K562 (cell line): ENCODE measurements at regions not wholly inside any gene's neighbourhood (a gene's known extent, or its start where the extent isn't known, plus 50 kb on each side); places are given as distances from the start of the nearest gene placed in this dataset.

Source experiments
- ATAC-seq: fragments of 200-7000 bp; cut with Tn5 transposase; 3 replicates; pipeline ENCODE4 v1.9.1; 2020; ENCODE audit warnings: moderate library complexity
- BruUV-seq: library from RNA; stranded (reverse); fragments of 400-500 nt; replicated peaks from 2 replicates; lab custom pipeline; 2021; lab: Mats Ljungman, UMichigan
- CTCF ChIA-PET: fragments of 300-600 bp; formaldehyde crosslinking; extraction: SDS; loops from one replicate; lab custom pipeline; 2021; ENCODE audit warnings: low intra/inter-chr PET ratio; lab: Yijun Ruan, JAX
- POLR2A ChIA-PET: fragments of 300-600, 350-650 bp; sonication (Branson Sonifier 250); formaldehyde crosslinking; extraction: SDS; loops from one replicate; lab custom pipeline; 2021; ENCODE audit warnings: antibody characterized with exemption, inconsistent platforms; lab: Yijun Ruan, JAX
- DNase-seq, 4 experiments: peaks; one replicate each; pipeline versions ENCODE4 v3.0.0 to v3.0.0-alpha.2; 2011 to 2018; ENCODE audit warnings: low spot score in 3 of 4, mixed read lengths in 3 of 4; ENCODE audit errors: extremely low read depth in 1 of 4
- FAIRE-seq: peaks from 2 replicates; lab custom pipeline; 2011; peaks lifted over from hg19 to GRCh38; lab: Jason Lieb, UNC
- H2AFZ ChIP-seq: 2 replicates; pipeline ENCODE4 v1.6.0; 2011; ENCODE audit warnings: low read depth, low read length, control low read depth, inconsistent platforms
- H3K27ac ChIP-seq: fragments of 200-600 bp; 3 replicates; pipeline ENCODE4 v1.8.0; 2011; ENCODE audit warnings: low read depth, mild to moderate bottlenecking, control low read depth, inconsistent platforms, low read length, moderate library complexity, mixed read lengths; ENCODE audit errors: extremely low read depth
- H3K27me3 ChIP-seq, 2 experiments: fragments of 300-600 bp in 1 of 2; 2 replicates in 1 of 2; 3 replicates in 1 of 2; pipeline versions ENCODE4 v1.6.0 to v1.8.0; 2011; ENCODE audit warnings: inconsistent platforms in 2 of 2, low read length in 2 of 2, mild to moderate bottlenecking in 1 of 2, mixed read lengths in 1 of 2, moderate library complexity in 1 of 2; ENCODE audit not compliant: control insufficient read depth in 2 of 2, insufficient read depth in 2 of 2
- H3K36me3 ChIP-seq: fragments of 300-600 bp; 3 replicates; pipeline ENCODE4 v1.8.0; 2011; ENCODE audit warnings: mild to moderate bottlenecking, low read length, inconsistent platforms; ENCODE audit not compliant: control insufficient read depth, insufficient read depth
- H3K4me1 ChIP-seq, 2 experiments: fragments of 200-600 bp in 1 of 2; replicated peaks in 1 of 2; 2 replicates in 1 of 2; 3 replicates in 1 of 2; pipeline versions ENCODE4 v1.5.1 to v1.8.0; 2011; ENCODE audit warnings: inconsistent platforms in 2 of 2, low read length in 2 of 2, mild to moderate bottlenecking in 1 of 2, mixed read lengths in 1 of 2, moderate library complexity in 1 of 2; ENCODE audit not compliant: control insufficient read depth in 2 of 2, insufficient read depth in 2 of 2
- H3K4me2 ChIP-seq: 2 replicates; pipeline ENCODE4 v1.6.1; 2011; ENCODE audit warnings: low read length, control low read depth, inconsistent platforms, mixed read lengths; ENCODE audit not compliant: insufficient read depth
- H3K4me3 ChIP-seq: fragments of 200-600 bp; sonication (generic), shearing (Covaris generic); 2 replicates; pipeline ENCODE4 v1.5.1; 2016; ENCODE audit warnings: control low read depth, inconsistent platforms
- H3K79me2 ChIP-seq: fragments of 200-600 bp; 3 replicates; pipeline ENCODE4 v1.8.0; 2011; ENCODE audit warnings: low read length, inconsistent platforms; ENCODE audit not compliant: control insufficient read depth, insufficient read depth
- H3K9ac ChIP-seq, 2 experiments: 2 replicates each; pipeline versions ENCODE4 v1.6.0 to v1.6.1; 2011; ENCODE audit warnings: low read depth in 2 of 2, low read length in 2 of 2, control low read depth in 1 of 2, inconsistent platforms in 1 of 2, mild to moderate bottlenecking in 1 of 2, mixed read lengths in 1 of 2; ENCODE audit not compliant: insufficient read depth in 1 of 2
- H3K9me1 ChIP-seq: one replicate; pipeline ENCODE4 v1.6.0; 2011; ENCODE audit warnings: inconsistent platforms, mild to moderate bottlenecking, low read length, moderate library complexity; ENCODE audit not compliant: control insufficient read depth, insufficient read depth
- H3K9me3 ChIP-seq: replicated peaks from 2 replicates; pipeline ENCODE4 v1.5.1; 2011; ENCODE audit warnings: low read depth, low read length, inconsistent platforms; ENCODE audit not compliant: control insufficient read depth, insufficient read depth
- H4K20me1 ChIP-seq: replicated peaks from 2 replicates; pipeline ENCODE4 v1.6.1; 2011; ENCODE audit warnings: low read length, inconsistent platforms, mixed read lengths; ENCODE audit not compliant: control insufficient read depth, insufficient read depth
- CREB3 ChIP-seq: fragments of 450-650 bp; conservative IDR thresholded peaks from 2 replicates; pipeline ENCODE4 v1.6.1; 2016; ENCODE audit warnings: missing genetic modification characterization, low read depth, mild to moderate bottlenecking, missing compliant biosample characterization, moderate library complexity
- NONO ChIP-seq, 2 experiments: fragments of 200-400 bp in 1 of 2; fragments of 450-650 bp in 1 of 2; formaldehyde crosslinking in 1 of 2; IDR thresholded peaks; 2 replicates each; pipeline ENCODE4 v1.6.1; 2017; ENCODE audit warnings: low read depth in 2 of 2, mild to moderate bottlenecking in 2 of 2, moderate library complexity in 2 of 2, low read length in 1 of 2
- SAP30 ChIP-seq: fragments of 200-600 bp; sonication (generic); IDR thresholded peaks from 2 replicates; pipeline ENCODE4 v1.6.1; 2012; ENCODE audit warnings: borderline replicate concordance, low read depth, mild to moderate bottlenecking, moderate library complexity, low read length, control low read depth, inconsistent platforms; ENCODE audit not compliant: insufficient read depth, poor library complexity, severe bottlenecking
- STAT6 ChIP-seq: sonication (generic); formaldehyde crosslinking; IDR thresholded peaks from 2 replicates; pipeline ENCODE4 v1.8.1; 2023; ENCODE audit warnings: mild to moderate bottlenecking, missing genetic modification reagents
- ZBTB8A ChIP-seq: fragments of 450-650 bp; IDR thresholded peaks from 2 replicates; pipeline ENCODE4 v1.6.1; 2018; ENCODE audit warnings: mild to moderate bottlenecking, moderate library complexity; ENCODE audit not compliant: partially characterized antibody
- ZNF134 ChIP-seq: fragments of 250-450 bp; sonication (Bioruptor Pico); conservative IDR thresholded peaks from 2 replicates; pipeline ENCODE4 v1.4.0; 2020
- WGBS: fragments of 100-300 bp; shearing (Covaris generic); methylation state at CpG from one replicate; pipeline ENCODE4 v1.1.6; 2016; ENCODE audit warnings: low coverage, mixed read lengths; ENCODE audit not compliant: insufficient coverage; ENCODE audit errors: missing lambda C conversion rate; 5-methylcytosine and 5-hydroxymethylcytosine counted together
- in situ Hi-C: fragments of 300-500 bp; cut with MboI; formaldehyde crosslinking; loops from 4 replicates; pipeline ENCODE4 v1.15.0; 2018; ENCODE audit warnings: inconsistent platforms, mixed read lengths
- intact Hi-C: fragments of 100-400 bp; cut with micrococcal nuclease; formaldehyde crosslinking; loops from 2 replicates; pipeline ENCODE4 v1.14.2; 2022

- ChIA-PET POLR2A (interaction anchor here (0.6 to 0.9 kb wide), 2 partner anchors 10 to 133 kb away, joined by 3 read pairs; no protein-coding TSS in a partner anchor), CTCF (no interaction called here)
- H3K79me2 ChIP-seq: no peaks in the 10 kb centered on the region
- H4K20me1 ChIP-seq: 0 out of 2 replicates have a peak, but pooled peaks cover 3% of the 10 kb centered on the region
- WGBS: 1% methylated on average over 11 of the region's 11 CpGs
- no peaks in the 10 kb centered on the region for H3K9me1 ChIP-seq
- no peak overlapping the region for H3K4me2 ChIP-seq
- H3K9me3 ChIP-seq: no peaks in the 10 kb centered on the region
- H3K4me3 ChIP-seq: no peak overlapping the region
- no TSS peak for BruUV-seq
- H3K9ac ChIP-seq: no peak overlapping the region
- no peak for FAIRE-seq
- H3K27ac ChIP-seq: no peak overlapping the region
- no peak overlapping the region for H2AFZ ChIP-seq
- no peak for ATAC-seq
- TF ChIP-seq SAP30: no peak
- TF ChIP-seq ZNF134: no peak
- TF ChIP-seq NONO (IDR thresholded peaks at IDR 0.05; ENCODE audit: low read depth in 2 of 2, low read length in 1 of 2): no peak
- TF ChIP-seq ZBTB8A: no peak
- no peak for TF ChIP-seq STAT6
- TF ChIP-seq CREB3: no peak
- TF ChIP-seq, all 486 proteins: peak for 0
- intact Hi-C loops (no loop called here), in situ Hi-C loops (no loop called here)
- H3K27me3 ChIP-seq: peaks cover 9 to 28% of the 10 kb centered on the region in 2 experiments; a peak in 4 of 5 replicates
- H3K36me3 ChIP-seq: no peaks in the 10 kb centered on the region
- no peak for DNase-seq
- no peaks in the 10 kb centered on the region for H3K4me1 ChIP-seq
Observed at GRCh38 chr6:1215884-1216487, 95.9 kb upstream of the FOXQ1 start.
